HCT116 (cell line): ENCODE measurements at regions not wholly inside any gene's neighbourhood (a gene's known extent, or its start where the extent isn't known, plus 50 kb on each side); places are given as distances from the start of the nearest gene placed in this dataset.

Source experiments
- ATAC-seq: fragments of 200-7000 bp; cut with Tn5 transposase; 2 replicates; pipeline ENCODE4 v1.9.1; 2020; ENCODE audit warnings: mild to moderate bottlenecking, moderate library complexity
- BruUV-seq: library from RNA; stranded (reverse); fragments of 400-500 nt; replicated peaks from 2 replicates; lab custom pipeline; 2021; lab: Mats Ljungman, UMichigan
- CTCF ChIA-PET: fragments of 300-600 bp; sonication (Branson Sonifier 250); formaldehyde crosslinking; loops from one replicate; lab custom pipeline; 2021; ENCODE audit warnings: antibody characterized with exemption; lab: Charles Lee
- POLR2A ChIA-PET: fragments of 300-600, 350-600 bp; sonication (Branson Sonifier 250); formaldehyde crosslinking; loops from one replicate; lab custom pipeline; 2021; ENCODE audit warnings: antibody characterized with exemption; lab: Charles Lee
- RAD21 ChIA-PET, 2 experiments: fragments of 300-600 bp; sonication (Branson Sonifier 250); formaldehyde crosslinking; loops; one replicate each; lab custom pipeline; 2023; ENCODE audit warnings: low total read pairs in 2 of 2; ENCODE audit not compliant: uncharacterized antibody in 2 of 2, unreplicated experiment in 2 of 2, low non-redundant PET in 1 of 2; lab: Charles Lee
- DNase-seq: peaks from one replicate; pipeline ENCODE4 v3.0.0-alpha.2; 2010; ENCODE audit warnings: low read depth, low spot score
- H2AFZ ChIP-seq: fragments of 200-600 bp; shearing (Covaris generic), sonication (generic); 2 replicates; pipeline ENCODE4 v1.6.1; 2017; ENCODE audit warnings: low read depth, mixed run types, mixed read lengths, antibody characterized with exemption, low read length; ENCODE audit not compliant: poor library complexity, severe bottlenecking
- H3K27ac ChIP-seq: 2 replicates; pipeline ENCODE4 v1.5.1; 2012; ENCODE audit warnings: low read depth, low read length
- H3K27me3 ChIP-seq: fragments of 200-600 bp; sonication (generic); 2 replicates; pipeline ENCODE4 v1.6.1; 2016; ENCODE audit warnings: mixed run types, low read length, mixed read lengths; ENCODE audit not compliant: insufficient read depth
- H3K36me3 ChIP-seq, 2 experiments: fragments of 200-500 bp in 1 of 2; fragments of 200-600 bp in 1 of 2; sonication (Bioruptor generic) in 1 of 2; sonication (generic) in 1 of 2; 2 replicates each; pipeline versions ENCODE4 v1.5.1 to v1.6.1; 2014 to 2016; ENCODE audit warnings: low read length in 2 of 2, inconsistent platforms in 1 of 2, mixed read lengths in 1 of 2, mixed run types in 1 of 2; ENCODE audit not compliant: insufficient read depth in 2 of 2, control insufficient read depth in 1 of 2
- H3K4me1 ChIP-seq, 2 experiments: fragments of 200-600 bp in 1 of 2; sonication (generic) in 1 of 2; 2 replicates each; pipeline versions ENCODE4 v1.5.1 to v1.6.1; 2012 to 2017; ENCODE audit warnings: low read length in 2 of 2, inconsistent platforms in 1 of 2, mild to moderate bottlenecking in 1 of 2, mixed read lengths in 1 of 2, mixed run types in 1 of 2, moderate library complexity in 1 of 2; ENCODE audit not compliant: insufficient read depth in 2 of 2, control insufficient read depth in 1 of 2
- H3K4me2 ChIP-seq: fragments of 200-600 bp; sonication (generic); 2 replicates; pipeline ENCODE4 v1.6.1; 2017; ENCODE audit warnings: mixed run types, low read length, mixed read lengths
- H3K4me3 ChIP-seq, 2 experiments: fragments of 200-600 bp in 1 of 2; sonication (generic) in 1 of 2; replicated peaks in 1 of 2; 2 replicates each; pipeline ENCODE4 v1.5.1; 2011 to 2016; ENCODE audit warnings: low read length in 2 of 2, control low read depth in 1 of 2, low read depth in 1 of 2, mild to moderate bottlenecking in 1 of 2, mixed read lengths in 1 of 2, mixed run types in 1 of 2
- H3K79me2 ChIP-seq: fragments of 200-600 bp; sonication (generic); 2 replicates; pipeline ENCODE4 v1.6.1; 2017; ENCODE audit warnings: mild to moderate bottlenecking, mixed run types, low read length, moderate library complexity, mixed read lengths; ENCODE audit not compliant: insufficient read depth
- H3K9ac ChIP-seq: fragments of 200-600 bp; sonication (generic); 2 replicates; pipeline ENCODE4 v1.6.1; 2016; ENCODE audit warnings: low read length, mixed read lengths
- H3K9me2 ChIP-seq: fragments of 200-600 bp; sonication (generic), shearing (Covaris generic); 2 replicates; pipeline ENCODE4 v1.6.1; 2017; ENCODE audit warnings: mixed run types, mild to moderate bottlenecking, moderate library complexity; ENCODE audit not compliant: insufficient read depth
- H3K9me3 ChIP-seq, 2 experiments: fragments of 200-500 bp in 1 of 2; fragments of 200-600 bp in 1 of 2; sonication (Bioruptor generic) in 1 of 2; sonication (generic) in 1 of 2; 2 replicates each; pipeline ENCODE4 v1.6.1; 2014 to 2017; ENCODE audit warnings: low read length in 2 of 2, mixed read lengths in 2 of 2, inconsistent platforms in 1 of 2, low read depth in 1 of 2, mild to moderate bottlenecking in 1 of 2, mixed run types in 1 of 2, moderate library complexity in 1 of 2; ENCODE audit not compliant: control insufficient read depth in 1 of 2, insufficient read depth in 1 of 2
- H4K20me1 ChIP-seq: fragments of 200-600 bp; sonication (generic), shearing (Covaris generic); 2 replicates; pipeline ENCODE4 v1.6.1; 2017; ENCODE audit warnings: mixed run types, mild to moderate bottlenecking, moderate library complexity; ENCODE audit not compliant: insufficient read depth
- CBX3 ChIP-seq: IDR thresholded peaks from 2 replicates; pipeline ENCODE4 v1.6.1; 2012; ENCODE audit warnings: low read depth
- CEBPB ChIP-seq: IDR thresholded peaks from 2 replicates; pipeline ENCODE4 v1.6.1; 2012; ENCODE audit warnings: low read depth
- CTCF ChIP-seq, 3 experiments: fragments of 200-600 bp in 1 of 3; sonication (generic) in 1 of 3; IDR thresholded peaks in 2 of 3; conservative IDR thresholded peaks in 1 of 3; 2 replicates each; pipeline ENCODE4 v1.5.1; 2012 to 2017; ENCODE audit warnings: low read depth in 2 of 3, low read length in 2 of 3, antibody characterized with exemption in 1 of 3, borderline replicate concordance in 1 of 3, control low read depth in 1 of 3, mild to moderate bottlenecking in 1 of 3, mixed read lengths in 1 of 3, mixed run types in 1 of 3, moderate library complexity in 1 of 3; ENCODE audit not compliant: insufficient read depth in 1 of 3
- EGR1 ChIP-seq: IDR thresholded peaks from 2 replicates; pipeline ENCODE4 v1.6.1; 2012; ENCODE audit warnings: low read depth
- ELF1 ChIP-seq: IDR thresholded peaks from 2 replicates; pipeline ENCODE4 v1.6.1; 2012; ENCODE audit warnings: low read depth, borderline replicate concordance
- EZH2 ChIP-seq: fragments of 200-600 bp; sonication (generic); IDR thresholded peaks from 2 replicates; pipeline ENCODE4 v1.6.1; 2017; ENCODE audit warnings: antibody characterized with exemption, mixed run types
- FOSL1 ChIP-seq: IDR thresholded peaks from 2 replicates; pipeline ENCODE4 v1.6.1; 2012; ENCODE audit warnings: low read depth
- JUND ChIP-seq: IDR thresholded peaks from 2 replicates; pipeline ENCODE4 v1.6.1; 2012
- POLR2AphosphoS5 ChIP-seq: IDR thresholded peaks from 2 replicates; pipeline ENCODE4 v1.6.1; 2011; ENCODE audit warnings: mild to moderate bottlenecking, low read depth, low read length, moderate library complexity
- RAD21 ChIP-seq: IDR thresholded peaks from 2 replicates; pipeline ENCODE4 v1.6.1; 2012; ENCODE audit warnings: low read depth, mild to moderate bottlenecking
- REST ChIP-seq: IDR thresholded peaks from 2 replicates; pipeline ENCODE4 v1.6.1; 2012; ENCODE audit warnings: low read depth
- SIN3A ChIP-seq: IDR thresholded peaks from 2 replicates; pipeline ENCODE4 v1.6.1; 2012; ENCODE audit warnings: low read depth
- YY1 ChIP-seq: IDR thresholded peaks from 2 replicates; pipeline ENCODE4 v1.6.1; 2011; ENCODE audit warnings: low read length, low read depth, moderate library complexity, mild to moderate bottlenecking; ENCODE audit not compliant: insufficient replicate concordance; ENCODE audit errors: extremely low read depth
- ZFX ChIP-seq: fragments of 450-650 bp; IDR thresholded peaks from 2 replicates; pipeline ENCODE4 v1.6.1; 2017
- intact Hi-C: fragments of 100-400 bp; cut with micrococcal nuclease; formaldehyde crosslinking; loops from 2 replicates; pipeline ENCODE4 v1.10.0; 2022

GRCh38 chr9:106696804-106697203 lies 166.2 kb upstream of the ZNF462 start:
- DNase-seq (no peak), ATAC-seq (no peak)
- H3K4me2 ChIP-seq, result no peak overlapping the region
- intact Hi-C loops, result loop anchor here (5.0 kb wide), 1 partner anchor 50 kb away; no protein-coding TSS in a partner anchor
- no peaks in the 10 kb centered on the region for H3K36me3 ChIP-seq
- no peaks in the 10 kb centered on the region for H3K27me3 ChIP-seq
- no peaks in the 10 kb centered on the region for H3K9me3 ChIP-seq
- H3K4me1 ChIP-seq, result no peaks in the 10 kb centered on the region
- TF ChIP-seq RAD21 (no peak), EGR1 (no peak), FOSL1 (no peak), ELF1 (no peak), CTCF (IDR thresholded peaks at IDR 0.05 in 2 of 3, conservative IDR thresholded peaks at IDR 0.05 in 1 of 3; ENCODE audit: borderline replicate concordance in 1 of 3, insufficient read depth in 1 of 3, low read depth in 2 of 3, low read length in 2 of 3) (no peak), ZFX (no peak), JUND (no peak), CEBPB (no peak), POLR2AphosphoS5 (no peak), YY1 (no peak), REST (no peak), SIN3A (no peak), EZH2 (no peak), CBX3 (no peak)
- no peak overlapping the region for H3K27ac ChIP-seq
- no peaks in the 10 kb centered on the region for H3K9me2 ChIP-seq
- ChIA-PET CTCF (no interaction called here), RAD21 (no interaction called here), POLR2A (no interaction called here)
- H3K9ac ChIP-seq, result no peak overlapping the region
- no peaks in the 10 kb centered on the region for H3K79me2 ChIP-seq
- no TSS peak for BruUV-seq
- no peak overlapping the region for H3K4me3 ChIP-seq
- no peaks in the 10 kb centered on the region for H4K20me1 ChIP-seq
- no peak overlapping the region for H2AFZ ChIP-seq
